Upper lobe of left lung (tissue), 4 donors: ENCODE measurements at regions not wholly inside any gene's neighbourhood (a gene's known extent, or its start where the extent isn't known, plus 50 kb on each side); places are given as distances from the start of the nearest gene placed in this dataset.

Experiments
- CTCF ChIP-seq, 6 experiments: fragments of 450-650 bp in 4 of 6; fragments of 200-600 bp in 2 of 6; sonication (generic) in 2 of 6; IDR thresholded peaks; one replicate each; pipeline ENCODE4 v1.5.1; 2016 to 2019; ENCODE audit warnings: antibody characterized with exemption in 6 of 6
- EP300 ChIP-seq, 4 donors: sonication (generic); formaldehyde crosslinking; IDR thresholded peaks; one replicate each; pipeline ENCODE4 v1.5.1; 2017; ENCODE audit warnings: antibody characterized with exemption in 4 of 4, control low read depth in 2 of 4
- POLR2A ChIP-seq, 4 donors: fragments of 450-650 bp; IDR thresholded peaks; one replicate each; pipeline ENCODE4 v1.5.1; 2016 to 2017; ENCODE audit warnings: antibody characterized with exemption in 4 of 4, mild to moderate bottlenecking in 2 of 4

DNA sequence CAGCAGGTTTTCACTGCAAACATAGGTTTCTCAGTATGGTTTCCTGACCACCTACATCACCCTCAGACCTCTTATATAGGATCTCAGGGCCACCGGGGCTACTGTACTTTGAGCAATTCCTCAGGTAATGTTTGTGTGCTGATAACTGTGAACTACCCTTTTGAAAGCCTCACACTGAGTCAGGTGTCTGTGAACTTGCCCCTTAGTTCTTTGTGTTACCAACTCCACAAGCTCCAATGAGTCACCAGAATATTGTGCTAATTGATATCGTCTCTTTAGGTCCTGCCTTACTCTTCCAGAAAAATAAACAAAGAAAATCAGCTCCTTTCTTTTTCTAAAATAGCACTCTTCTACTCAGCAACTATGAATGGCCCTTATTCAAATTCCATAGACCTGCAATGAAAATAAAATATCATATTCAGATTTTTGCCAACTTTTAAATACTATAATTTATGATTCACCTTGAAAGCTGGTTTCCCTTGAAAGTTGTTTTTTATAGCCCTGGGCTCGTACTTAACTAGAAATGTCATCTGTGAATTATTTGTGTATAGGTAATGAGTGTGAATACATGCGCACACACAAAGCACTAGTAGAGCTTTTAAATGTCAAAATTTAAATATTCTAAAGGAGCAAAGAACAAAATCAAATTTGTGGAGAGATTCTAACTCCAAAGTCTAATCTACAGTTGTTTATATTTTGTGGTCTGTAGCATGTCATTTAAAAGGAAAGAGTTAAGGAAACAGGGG lies 88.1 kb upstream of the WARS2 start:
- TF ChIP-seq CTCF (IDR thresholded peaks at IDR 0.05) (no peak), EP300 (IDR thresholded peaks at IDR 0.05) (no peak), POLR2A (IDR thresholded peaks at IDR 0.05) (no peak)
